ENCODE measurements at regions not wholly inside any gene's neighbourhood (a gene's known extent, or its start where the extent isn't known, plus 50 kb on each side); places are given as distances from the start of the nearest gene placed in this dataset.
A peak's percentile ranks its signal among the peaks of the same experiment; 100 is the strongest.

DNA sequence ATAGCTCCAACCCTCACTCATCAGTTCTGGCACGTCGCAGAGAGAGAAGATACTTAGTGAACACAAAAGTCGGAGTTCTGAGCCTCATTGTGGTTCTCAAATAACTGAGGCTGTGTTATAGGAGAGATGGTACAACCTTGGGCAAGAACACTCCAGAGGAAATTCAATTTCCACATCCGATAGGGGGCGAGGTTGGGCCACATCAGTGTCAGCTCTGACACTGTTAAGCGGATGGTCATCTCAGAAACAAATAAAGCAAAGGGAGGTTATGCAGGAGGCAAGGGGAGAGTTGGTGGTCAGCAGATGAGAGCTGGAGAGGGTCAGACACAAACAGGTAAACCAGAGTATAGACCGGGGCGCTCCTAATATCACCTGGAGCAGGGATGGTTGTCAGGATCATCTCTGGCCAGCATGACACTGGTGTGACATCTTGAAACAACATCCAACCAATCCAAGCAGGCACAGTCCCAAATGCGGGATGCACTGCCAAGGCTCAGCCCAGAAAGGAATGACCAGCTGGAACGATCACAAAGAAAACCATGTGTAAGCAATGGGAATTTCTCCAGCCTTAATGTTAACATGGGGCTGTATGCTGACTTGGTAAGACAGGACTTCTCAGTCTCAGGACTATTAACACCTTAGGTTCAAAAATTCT lies 331.8 kb downstream of the HACE1 start:
- TF ChIP-seq, protein P1, sequence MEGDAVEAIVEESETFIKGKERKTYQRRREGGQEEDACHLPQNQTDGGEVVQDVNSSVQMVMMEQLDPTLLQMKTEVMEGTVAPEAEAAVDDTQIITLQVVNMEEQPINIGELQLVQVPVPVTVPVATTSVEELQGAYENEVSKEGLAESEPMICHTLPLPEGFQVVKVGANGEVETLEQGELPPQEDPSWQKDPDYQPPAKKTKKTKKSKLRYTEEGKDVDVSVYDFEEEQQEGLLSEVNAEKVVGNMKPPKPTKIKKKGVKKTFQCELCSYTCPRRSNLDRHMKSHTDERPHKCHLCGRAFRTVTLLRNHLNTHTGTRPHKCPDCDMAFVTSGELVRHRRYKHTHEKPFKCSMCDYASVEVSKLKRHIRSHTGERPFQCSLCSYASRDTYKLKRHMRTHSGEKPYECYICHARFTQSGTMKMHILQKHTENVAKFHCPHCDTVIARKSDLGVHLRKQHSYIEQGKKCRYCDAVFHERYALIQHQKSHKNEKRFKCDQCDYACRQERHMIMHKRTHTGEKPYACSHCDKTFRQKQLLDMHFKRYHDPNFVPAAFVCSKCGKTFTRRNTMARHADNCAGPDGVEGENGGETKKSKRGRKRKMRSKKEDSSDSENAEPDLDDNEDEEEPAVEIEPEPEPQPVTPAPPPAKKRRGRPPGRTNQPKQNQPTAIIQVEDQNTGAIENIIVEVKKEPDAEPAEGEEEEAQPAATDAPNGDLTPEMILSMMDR (IDR thresholded peaks at IDR 0.05), result peak; percentile 49
- TF ChIP-seq POLR2AphosphoS5 (IDR thresholded peaks at IDR 0.05; ENCODE audit: low read depth, low read length) (no peak), SIN3A (IDR thresholded peaks at IDR 0.05; ENCODE audit: borderline replicate concordance, insufficient read depth, low read depth, low read length) (no peak)

All from Panc1 (cell line).